Duodenal mucosa (tissue), 2 donors: ENCODE measurements at regions not wholly inside any gene's neighbourhood (a gene's known extent, or its start where the extent isn't known, plus 50 kb on each side); places are given as distances from the start of the nearest gene placed in this dataset.
"Not testable (repeated sequence)": the region's sequence is repeated elsewhere in the genome, so short reads cannot be mapped to it uniquely, and the experiment has no call there.

ENCODE experiments used
- H3K27ac ChIP-seq: one replicate; pipeline ENCODE4 v1.7.0; 2013; ENCODE audit warnings: low read depth, low read length
- H3K27me3 ChIP-seq, 2 donors: one replicate each; pipeline ENCODE4 v1.7.0; 2013; ENCODE audit warnings: low read length in 2 of 2, control low read depth in 1 of 2; ENCODE audit not compliant: insufficient read depth in 2 of 2, control insufficient read depth in 1 of 2
- H3K36me3 ChIP-seq, 2 donors: one replicate each; pipeline ENCODE4 v1.7.0; 2013; ENCODE audit warnings: low read length in 2 of 2, control low read depth in 1 of 2; ENCODE audit not compliant: insufficient read depth in 2 of 2, control insufficient read depth in 1 of 2
- H3K4me1 ChIP-seq, 2 donors: one replicate each; pipeline ENCODE4 v1.7.0; 2013; ENCODE audit warnings: low read length in 2 of 2, control low read depth in 1 of 2; ENCODE audit not compliant: insufficient read depth in 2 of 2, control insufficient read depth in 1 of 2
- H3K4me3 ChIP-seq, 2 donors: one replicate each; pipeline ENCODE4 v1.7.0; 2013; ENCODE audit warnings: low read length in 2 of 2, low read depth in 1 of 2
- H3K9ac ChIP-seq, 2 donors: one replicate each; pipeline ENCODE4 v1.7.0; 2013; ENCODE audit warnings: low read length in 2 of 2, low read depth in 1 of 2
- H3K9me3 ChIP-seq, 2 donors: one replicate each; pipeline ENCODE4 v1.7.0; 2013; ENCODE audit warnings: low read length in 2 of 2, control low read depth in 1 of 2; ENCODE audit not compliant: control insufficient read depth in 1 of 2

- Histone ChIP-seq H3K9me3 (no peaks in the 10 kb centered on the region), H3K4me1 (no peaks in the 10 kb centered on the region), H3K9ac (no peak overlapping the region), H3K27me3 (no peaks in the 10 kb centered on the region), H3K27ac (no peak overlapping the region), H3K4me3 (no peak overlapping the region), H3K36me3 (no peaks in the 10 kb centered on the region)
These were observed 201.3 kb downstream of the AKAP7 start for GRCh38 chr6:131336596-131336995.

DNA sequence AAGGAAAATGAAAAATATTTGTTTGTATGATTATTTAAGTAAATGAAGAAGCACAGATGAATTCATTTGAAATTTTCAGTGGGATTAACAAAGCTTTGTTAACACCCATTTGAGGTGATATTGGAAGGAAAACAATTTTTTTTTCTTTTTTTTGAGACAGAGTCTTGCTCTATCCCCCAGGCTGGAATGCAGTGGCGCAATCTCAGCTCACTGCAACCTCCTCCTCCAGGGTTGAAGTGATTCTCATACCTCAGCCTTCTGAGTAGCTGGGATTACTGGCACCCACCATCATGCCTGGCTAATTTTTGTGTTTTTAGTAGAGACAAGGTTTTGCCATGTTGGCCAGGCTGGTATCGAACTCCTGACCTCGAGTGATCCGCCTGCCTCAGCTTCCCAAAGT is 211.6 kb downstream of the AKAP7 start:
- H3K9ac ChIP-seq, H3K4me3 ChIP-seq, H3K27ac ChIP-seq, H3K9me3 ChIP-seq, H3K27me3 ChIP-seq, H3K36me3 ChIP-seq: not testable (repeated sequence)
- peaks cover 4 to 18% of the 10 kb centered on the region in 2 donors for H3K4me1 ChIP-seq

- Histone ChIP-seq H3K27ac (no peak overlapping the region), H3K27me3 (no peaks in the 10 kb centered on the region), H3K9me3 (no peaks in the 10 kb centered on the region), H3K36me3 (no peaks in the 10 kb centered on the region), H3K4me3 (no peak overlapping the region), H3K4me1 (peaks cover 4 to 18% of the 10 kb centered on the region in 2 donors), H3K9ac (no peak overlapping the region)
These were observed 213.3 kb downstream of the AKAP7 start for GRCh38 chr6:131348572-131348971.

DNA sequence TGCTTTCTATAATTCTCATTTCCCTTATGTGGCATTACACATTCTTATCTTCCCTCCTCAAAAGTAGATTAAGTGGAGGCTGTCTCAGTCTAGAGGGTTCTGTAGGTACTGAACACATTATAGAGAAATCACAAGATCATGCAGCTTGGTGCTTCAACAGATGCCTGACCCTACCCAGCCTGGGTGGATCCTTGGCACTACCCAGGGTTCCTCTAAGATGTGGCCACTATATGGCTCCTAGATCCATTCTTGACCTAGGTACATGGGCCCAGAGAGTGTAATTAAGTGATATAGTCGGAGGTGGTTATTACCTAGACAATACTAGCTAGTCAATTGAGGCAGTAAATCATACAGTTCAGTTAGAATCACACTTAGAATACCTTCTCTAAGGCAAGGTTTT is 213.9 kb downstream of the AKAP7 start:
- no peak overlapping the region for H3K4me3 ChIP-seq
- no peak overlapping the region for H3K27ac ChIP-seq
- peaks cover 4 to 18% of the 10 kb centered on the region in 2 donors for H3K4me1 ChIP-seq
- no peaks in the 10 kb centered on the region for H3K27me3 ChIP-seq
- H3K36me3 ChIP-seq, result no peaks in the 10 kb centered on the region
- H3K9me3 ChIP-seq, result no peaks in the 10 kb centered on the region
- no peak overlapping the region for H3K9ac ChIP-seq

DNA sequence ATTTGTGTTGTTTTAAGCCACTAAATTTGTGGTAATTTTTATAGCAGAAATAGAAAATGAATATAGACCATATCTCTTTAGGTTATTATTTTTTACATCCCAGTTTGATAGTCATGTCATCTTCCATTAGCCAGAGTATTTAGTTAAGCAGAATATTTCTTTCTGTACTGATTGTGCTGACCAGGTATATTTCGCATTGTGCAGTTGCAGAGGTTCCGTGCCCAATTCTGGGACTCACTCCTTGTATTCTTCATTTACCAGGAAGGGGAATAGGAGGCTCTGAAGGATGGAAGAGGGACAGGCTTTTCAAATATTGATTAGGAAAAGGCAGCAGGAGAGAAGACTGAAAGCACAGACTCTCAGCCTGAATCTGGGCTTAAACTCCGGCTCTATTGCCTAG is 217.8 kb downstream of the AKAP7 start:
- H3K36me3 ChIP-seq, result no peaks in the 10 kb centered on the region
- no peaks in the 10 kb centered on the region for H3K9me3 ChIP-seq
- H3K27me3 ChIP-seq, result no peaks in the 10 kb centered on the region
- H3K4me3 ChIP-seq, result no peak overlapping the region
- no peak overlapping the region for H3K27ac ChIP-seq
- peaks cover 4 to 18% of the 10 kb centered on the region in 2 donors for H3K4me1 ChIP-seq
- no peak overlapping the region for H3K9ac ChIP-seq

DNA sequence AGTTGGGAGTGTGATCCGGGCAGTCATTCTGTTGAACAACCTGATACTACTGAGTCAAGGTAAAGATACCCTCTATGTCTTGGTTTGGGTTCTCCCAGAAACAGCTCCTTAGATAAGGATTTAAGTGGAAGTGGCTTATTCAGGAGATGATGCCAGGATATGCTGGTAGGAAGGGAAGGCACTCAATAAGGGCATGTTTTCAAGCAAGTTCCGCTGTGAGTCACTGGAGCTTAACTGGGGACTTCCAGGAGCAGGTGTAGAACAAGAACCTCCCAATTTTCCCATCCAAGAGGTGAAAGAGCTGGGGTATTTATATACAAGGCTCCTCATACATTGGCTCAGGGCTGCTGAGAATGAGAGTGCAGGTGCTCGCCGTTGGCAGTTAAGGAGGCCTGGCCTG is 218.6 kb downstream of the AKAP7 start:
- Histone ChIP-seq H3K4me1 (peaks cover 4 to 13% of the 10 kb centered on the region in 2 donors), H3K9me3 (no peaks in the 10 kb centered on the region), H3K27ac (no peak overlapping the region), H3K27me3 (no peaks in the 10 kb centered on the region), H3K36me3 (no peaks in the 10 kb centered on the region), H3K4me3 (no peak overlapping the region), H3K9ac (no peak overlapping the region)

- Histone ChIP-seq H3K4me3 (no peak overlapping the region), H3K27me3 (no peaks in the 10 kb centered on the region), H3K4me1 (peaks cover 4 to 9% of the 10 kb centered on the region in 2 donors), H3K27ac (no peak overlapping the region), H3K36me3 (no peaks in the 10 kb centered on the region), H3K9me3 (no peaks in the 10 kb centered on the region), H3K9ac (no peak overlapping the region)
These were observed 218.7 kb upstream of the ARG1 start for GRCh38 chr6:131354356-131354755.

GRCh38 chr6:131356161-131356560 is 216.9 kb upstream of the ARG1 start:
- no peak overlapping the region for H3K4me3 ChIP-seq
- H3K27ac ChIP-seq, result no peak overlapping the region
- H3K27me3 ChIP-seq, result no peaks in the 10 kb centered on the region
- H3K36me3 ChIP-seq, result no peaks in the 10 kb centered on the region
- H3K4me1 ChIP-seq, result peaks cover 0 to under 1% of the 10 kb centered on the region in 2 donors
- no peaks in the 10 kb centered on the region for H3K9me3 ChIP-seq
- no peak overlapping the region for H3K9ac ChIP-seq

DNA sequence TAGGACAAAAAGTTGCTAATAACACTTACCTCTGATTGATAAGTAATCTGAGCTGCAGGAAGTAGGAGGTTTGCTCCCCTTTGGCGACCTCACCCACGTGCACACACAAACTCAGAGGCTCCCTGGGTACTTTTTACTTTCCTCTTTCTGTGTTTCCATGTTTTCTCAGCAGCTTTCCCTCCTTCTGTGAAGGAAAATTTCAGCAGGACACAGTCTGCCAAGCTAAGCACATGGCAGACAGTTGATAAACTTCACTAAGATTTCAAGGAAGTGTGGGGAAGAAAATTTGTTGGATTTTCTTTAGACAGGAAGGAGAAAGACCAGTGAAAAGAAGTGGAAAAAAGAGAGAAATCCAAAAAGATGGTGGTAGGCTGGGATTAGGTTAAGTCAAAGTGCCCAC is 215.5 kb upstream of the ARG1 start:
- Histone ChIP-seq H3K9me3 (no peaks in the 10 kb centered on the region), H3K9ac (no peak overlapping the region), H3K27ac (no peak overlapping the region), H3K27me3 (no peaks in the 10 kb centered on the region), H3K36me3 (no peaks in the 10 kb centered on the region), H3K4me1 (no peaks in the 10 kb centered on the region), H3K4me3 (no peak overlapping the region)

GRCh38 chr6:131362070-131362469 is 211.0 kb upstream of the ARG1 start:
- H3K9ac ChIP-seq, result no peak overlapping the region
- H3K36me3 ChIP-seq, result no peaks in the 10 kb centered on the region
- H3K27me3 ChIP-seq, result no peaks in the 10 kb centered on the region
- H3K4me3 ChIP-seq, result no peak overlapping the region
- no peaks in the 10 kb centered on the region for H3K9me3 ChIP-seq
- peaks cover 23 to 33% of the 10 kb centered on the region in 2 donors for H3K4me1 ChIP-seq
- H3K27ac ChIP-seq, result no peak overlapping the region

DNA sequence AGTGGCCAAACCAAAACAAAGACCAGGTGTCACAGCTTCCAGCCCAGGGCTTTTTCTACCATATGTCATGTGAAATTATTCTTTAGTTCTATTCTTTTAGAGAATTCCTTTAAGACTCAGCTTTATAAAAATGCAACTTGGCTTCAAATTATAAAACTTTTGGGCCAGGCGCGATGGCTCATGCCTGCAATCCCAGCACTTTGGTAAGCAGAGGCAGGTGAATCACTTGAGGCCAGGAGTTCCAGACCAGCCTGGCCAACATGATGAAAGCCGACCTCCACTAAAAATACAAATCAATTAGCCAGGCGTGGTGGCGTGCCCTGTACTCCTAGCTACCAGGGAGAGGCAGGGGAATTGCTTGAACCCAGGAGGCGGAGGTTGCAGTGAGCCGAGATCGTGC is 210.3 kb upstream of the ARG1 start:
- no peaks in the 10 kb centered on the region for H3K27me3 ChIP-seq

More for the DNA sequence above, 210.3 kb upstream of the ARG1 start:
- H3K27ac ChIP-seq, result no peak overlapping the region
- no peaks in the 10 kb centered on the region for H3K36me3 ChIP-seq
- H3K9ac ChIP-seq, result no peak overlapping the region
- no peak overlapping the region for H3K4me3 ChIP-seq
- H3K4me1 ChIP-seq, result peaks cover 23 to 33% of the 10 kb centered on the region in 2 donors
- no peaks in the 10 kb centered on the region for H3K9me3 ChIP-seq
